Thymus (tissue), 11 donors: ENCODE measurements at regions not wholly inside any gene's neighbourhood (a gene's known extent, or its start where the extent isn't known, plus 50 kb on each side); places are given as distances from the start of the nearest gene placed in this dataset.

Experiments used
- DNase-seq, 9 donors: peaks; one replicate each; pipeline ENCODE4 v3.0.0-alpha.2; 2013; ENCODE audit warnings: low spot score in 9 of 9, low read depth in 6 of 9, missing footprints in 1 of 9
- H3K27ac ChIP-seq, 2 donors: one replicate each; pipeline ENCODE4 v1.5.1; 2013; ENCODE audit warnings: control low read depth in 1 of 2, low read depth in 1 of 2, low read length in 1 of 2, mild to moderate bottlenecking in 1 of 2, moderate library complexity in 1 of 2
- H3K27me3 ChIP-seq, 2 donors: one replicate each; pipeline ENCODE4 v1.5.1; 2013; ENCODE audit warnings: low read length in 1 of 2; ENCODE audit not compliant: control insufficient read depth in 2 of 2, insufficient read depth in 1 of 2
- H3K36me3 ChIP-seq, 2 donors: one replicate each; pipeline ENCODE4 v1.5.1; 2013; ENCODE audit warnings: low read length in 1 of 2, mild to moderate bottlenecking in 1 of 2, moderate library complexity in 1 of 2; ENCODE audit not compliant: control insufficient read depth in 2 of 2, insufficient read depth in 2 of 2
- H3K4me1 ChIP-seq, 2 donors: one replicate each; pipeline ENCODE4 v1.5.1; 2013; ENCODE audit warnings: low read length in 2 of 2; ENCODE audit not compliant: control insufficient read depth in 2 of 2, insufficient read depth in 2 of 2
- H3K4me3 ChIP-seq, 2 donors: one replicate each; pipeline ENCODE4 v1.5.1; 2013; ENCODE audit warnings: low read length in 2 of 2, control low read depth in 1 of 2, mild to moderate bottlenecking in 1 of 2
- H3K9me3 ChIP-seq, 2 donors: one replicate each; pipeline ENCODE4 v1.5.1; 2013; ENCODE audit warnings: low read length in 1 of 2, mild to moderate bottlenecking in 1 of 2; ENCODE audit not compliant: control insufficient read depth in 2 of 2, insufficient read depth in 1 of 2
- WGBS: extraction: QIAGEN DNeasy Blood & Tissue Kit; methylation state at CpG from one replicate; pipeline ENCODE4 v1.1.7; 2013; 5-methylcytosine and 5-hydroxymethylcytosine counted together
- donor health status: healthy.

DNA sequence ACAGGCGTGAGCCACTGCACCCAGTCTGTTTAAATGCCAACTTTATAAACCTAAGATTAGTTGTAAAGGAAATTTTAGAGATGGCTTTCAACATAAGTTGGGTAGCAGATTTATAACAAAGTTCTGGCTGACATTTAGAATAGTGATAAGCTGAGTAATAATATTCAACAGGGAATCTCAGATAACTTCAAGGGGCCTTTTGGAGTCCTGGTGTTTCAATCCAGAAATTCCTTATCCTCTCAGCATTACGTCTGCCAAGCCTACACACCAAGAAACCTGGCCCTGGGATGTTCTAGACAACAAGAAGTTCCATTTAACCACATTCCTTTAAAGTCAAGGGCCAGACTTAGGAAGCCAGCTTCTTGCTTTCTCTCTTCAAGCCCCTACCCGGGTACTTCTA, 59.5 kb upstream of the DYRK2 start:
- 95% methylated on average over 3 of the region's 3 CpGs for WGBS
- no peaks in the 10 kb centered on the region for H3K36me3 ChIP-seq
- H3K9me3 ChIP-seq = no peaks in the 10 kb centered on the region
- no peak overlapping the region for H3K27ac ChIP-seq
- DNase-seq = no peak
- H3K4me3 ChIP-seq = no peak overlapping the region
- H3K27me3 ChIP-seq = no peaks in the 10 kb centered on the region
- H3K4me1 ChIP-seq = peaks cover 7 to 30% of the 10 kb centered on the region in 2 donors

DNA sequence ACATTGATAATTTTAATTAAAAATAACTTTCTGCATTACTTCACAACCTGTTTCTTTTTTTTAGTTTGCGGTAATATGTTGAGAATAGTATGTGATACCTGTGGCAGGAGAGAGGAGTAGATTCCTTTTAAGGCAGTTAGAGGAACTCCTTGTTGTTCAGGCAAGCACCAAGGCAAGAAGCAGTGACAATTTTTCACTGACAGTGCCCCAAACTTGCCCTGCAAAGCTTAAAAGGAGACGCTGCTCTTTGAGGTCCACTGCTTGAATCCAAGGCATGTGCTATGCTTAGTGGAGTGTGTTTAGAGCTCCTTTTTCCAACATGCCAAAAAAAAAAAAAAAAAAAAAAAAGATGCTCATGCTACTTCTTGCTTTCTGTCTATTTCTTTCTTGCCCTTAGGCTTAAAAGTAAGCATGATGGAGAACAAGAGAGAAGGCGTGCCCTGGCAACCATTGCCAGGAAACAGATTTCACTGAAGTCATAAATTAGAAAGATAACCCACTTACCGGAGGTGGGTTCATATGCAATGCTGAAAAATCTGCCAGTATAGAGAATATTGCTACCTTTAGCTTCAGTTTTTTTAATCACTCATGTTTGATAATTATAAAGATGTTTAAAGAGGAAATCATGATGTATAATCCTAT, 58.3 kb upstream of the DYRK2 start:
- DNase-seq = peak in 7 of 9 donors; percentile 33 to 80 (median 53)
- peaks cover 7 to 30% of the 10 kb centered on the region in 2 donors for H3K4me1 ChIP-seq
- H3K36me3 ChIP-seq = no peaks in the 10 kb centered on the region
- no peak overlapping the region for H3K4me3 ChIP-seq
- 26% methylated on average over 4 of the region's 4 CpGs for WGBS
- no peaks in the 10 kb centered on the region for H3K27me3 ChIP-seq
- H3K27ac ChIP-seq = peak overlapping the region in 1 of 2 donors; percentile 12
- H3K9me3 ChIP-seq = no peaks in the 10 kb centered on the region

GRCh38 chr12:67592228-67593011, 56.1 kb upstream of the DYRK2 start:
- Histone ChIP-seq H3K27ac (peak overlapping the region in 1 of 2 donors; percentile 43), H3K4me3 (no peak overlapping the region), H3K27me3 (no peaks in the 10 kb centered on the region), H3K36me3 (no peaks in the 10 kb centered on the region), H3K9me3 (no peaks in the 10 kb centered on the region), H3K4me1 (peaks cover 7 to 30% of the 10 kb centered on the region in 2 donors)
- DNase-seq = peak in 3 of 9 donors; percentile 8 to 57 (median 37)
- WGBS = 95% methylated on average over 2 of the region's 2 CpGs

- Histone ChIP-seq H3K27me3 (no peaks in the 10 kb centered on the region), H3K9me3 (no peaks in the 10 kb centered on the region), H3K36me3 (no peaks in the 10 kb centered on the region), H3K4me3 (no peak overlapping the region), H3K27ac (peak overlapping the region in 1 of 2 donors; percentile 27), H3K4me1 (peaks cover 7 to 30% of the 10 kb centered on the region in 2 donors)
- peak in 1 of 9 donors; percentile 21 for DNase-seq
Observed at GRCh38 chr12:67593041-67593440, 55.5 kb upstream of the DYRK2 start.

- H3K4me3 ChIP-seq = no peak overlapping the region
- H3K4me1 ChIP-seq = peaks cover 7 to 30% of the 10 kb centered on the region in 2 donors
- no peaks in the 10 kb centered on the region for H3K36me3 ChIP-seq
- peak in 3 of 9 donors; percentile 29 to 52 (median 43) for DNase-seq
- no peaks in the 10 kb centered on the region for H3K9me3 ChIP-seq
- H3K27ac ChIP-seq = peak overlapping the region in 1 of 2 donors; percentile 37
- 71% methylated on average over 2 of the region's 2 CpGs for WGBS
- no peaks in the 10 kb centered on the region for H3K27me3 ChIP-seq
Observed at GRCh38 chr12:67593461-67594330, 54.8 kb upstream of the DYRK2 start.

DNA sequence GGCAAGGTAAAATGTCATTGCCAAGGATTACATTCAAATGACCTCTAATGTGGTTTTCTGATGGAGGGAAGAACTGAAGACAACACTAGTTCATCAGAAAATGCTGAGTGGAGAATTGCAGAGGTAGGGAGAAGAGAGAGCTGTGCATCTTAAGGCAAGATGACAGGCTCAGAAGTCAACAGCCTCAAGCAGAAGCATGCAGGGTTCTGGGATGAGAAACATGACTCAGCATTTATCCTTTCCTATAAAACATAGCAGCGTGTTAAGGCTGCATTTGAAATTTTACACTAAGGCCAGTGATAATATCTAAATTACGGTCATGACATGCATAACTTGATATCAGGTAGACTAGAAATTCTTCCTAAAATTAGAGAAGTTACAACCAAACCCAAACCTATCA, 53.7 kb upstream of the DYRK2 start:
- WGBS = 69% methylated on average over 2 of the region's 2 CpGs
- no peak overlapping the region for H3K27ac ChIP-seq
- no peaks in the 10 kb centered on the region for H3K36me3 ChIP-seq
- H3K4me1 ChIP-seq = peaks cover 7 to 25% of the 10 kb centered on the region in 2 donors
- H3K4me3 ChIP-seq = no peak overlapping the region
- H3K27me3 ChIP-seq = no peaks in the 10 kb centered on the region
- H3K9me3 ChIP-seq = peaks cover 0 to 2% of the 10 kb centered on the region in 2 donors
- DNase-seq = peak in 1 of 9 donors; percentile 28

- H3K4me1 ChIP-seq = peaks cover 5 to 21% of the 10 kb centered on the region in 2 donors
- H3K4me3 ChIP-seq = no peak overlapping the region
- DNase-seq = no peak
- H3K27me3 ChIP-seq = no peaks in the 10 kb centered on the region
- H3K9me3 ChIP-seq = peaks cover 0 to 2% of the 10 kb centered on the region in 2 donors
- H3K36me3 ChIP-seq = no peaks in the 10 kb centered on the region
- WGBS = 65% methylated on average over 3 of the region's 3 CpGs
- H3K27ac ChIP-seq = no peak overlapping the region
Observed at GRCh38 chr12:67595365-67595764, 53.2 kb upstream of the DYRK2 start.

- Histone ChIP-seq H3K27ac (no peak overlapping the region), H3K36me3 (no peaks in the 10 kb centered on the region), H3K4me1 (peaks cover 0 to 4% of the 10 kb centered on the region in 2 donors), H3K27me3 (no peaks in the 10 kb centered on the region), H3K9me3 (peaks cover 0 to 2% of the 10 kb centered on the region in 2 donors), H3K4me3 (no peak overlapping the region)
- DNase-seq = no peak
- 98% methylated on average over 3 of the region's 3 CpGs for WGBS
Observed at GRCh38 chr12:67598598-67598997, 49.9 kb upstream of the DYRK2 start.
